ENCODE measurements at regions not wholly inside any gene's neighbourhood (a gene's known extent, or its start where the extent isn't known, plus 50 kb on each side); places are given as distances from the start of the nearest gene placed in this dataset.

DNA sequence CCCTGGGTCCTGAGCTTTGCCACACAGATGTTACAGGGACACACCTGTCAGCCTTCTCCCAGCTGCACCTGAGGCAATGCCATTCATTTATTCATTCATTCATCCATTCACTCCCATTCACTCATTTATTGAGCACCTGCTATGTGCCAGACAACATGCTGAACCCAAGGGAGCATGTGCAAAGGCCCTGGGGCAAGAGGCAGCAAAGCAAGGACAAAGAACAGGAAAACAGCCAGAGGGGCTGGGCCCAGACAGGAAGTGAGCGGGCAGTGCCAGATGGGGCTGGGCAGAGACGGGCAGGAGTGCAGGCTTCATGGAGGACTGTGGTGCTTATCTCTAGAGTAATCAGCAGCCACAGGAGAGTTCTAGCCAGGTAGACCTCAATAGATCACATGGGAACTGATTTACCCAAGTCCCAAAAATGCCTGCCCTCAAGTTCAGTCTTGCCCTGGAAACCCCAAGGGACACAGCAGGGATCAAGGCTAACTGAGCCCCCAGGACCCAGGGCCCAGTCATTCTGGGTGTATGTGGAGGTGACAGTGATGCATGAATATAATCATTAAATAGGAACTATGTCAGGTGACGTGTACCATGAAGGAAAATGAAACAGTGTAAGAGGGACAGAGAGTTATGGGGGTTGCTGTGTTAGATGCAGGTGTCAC is 530.3 kb downstream of the MATN1 start:
- DNase-seq: no peak

DNA sequence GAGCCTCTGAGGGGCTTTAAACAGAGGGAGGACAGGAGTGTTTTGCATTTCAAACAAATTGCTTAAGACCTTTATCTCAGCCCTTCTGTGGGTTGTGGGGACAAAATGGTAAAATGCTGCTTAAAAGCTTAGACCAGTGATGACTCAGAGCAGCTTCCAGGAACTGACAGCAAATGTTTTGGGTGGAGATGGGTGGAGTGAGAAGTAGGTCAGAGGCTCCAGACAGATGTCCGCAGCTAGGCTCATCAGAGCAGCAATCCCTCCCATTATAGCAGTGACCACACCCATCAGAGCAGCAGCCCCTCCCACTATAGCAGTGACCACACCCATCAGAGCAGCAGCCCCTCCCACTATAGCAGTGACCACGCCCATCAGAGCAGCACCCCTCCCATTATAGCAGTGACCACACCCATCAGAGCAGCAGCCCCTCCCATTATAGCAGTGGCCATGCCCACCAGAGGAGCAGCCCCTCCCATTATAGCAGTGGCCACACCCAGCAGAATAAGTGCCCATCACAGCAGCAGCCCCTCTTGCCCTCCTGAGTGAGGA is 532.2 kb downstream of the MATN1 start:
- DNase-seq: no peak

DNA sequence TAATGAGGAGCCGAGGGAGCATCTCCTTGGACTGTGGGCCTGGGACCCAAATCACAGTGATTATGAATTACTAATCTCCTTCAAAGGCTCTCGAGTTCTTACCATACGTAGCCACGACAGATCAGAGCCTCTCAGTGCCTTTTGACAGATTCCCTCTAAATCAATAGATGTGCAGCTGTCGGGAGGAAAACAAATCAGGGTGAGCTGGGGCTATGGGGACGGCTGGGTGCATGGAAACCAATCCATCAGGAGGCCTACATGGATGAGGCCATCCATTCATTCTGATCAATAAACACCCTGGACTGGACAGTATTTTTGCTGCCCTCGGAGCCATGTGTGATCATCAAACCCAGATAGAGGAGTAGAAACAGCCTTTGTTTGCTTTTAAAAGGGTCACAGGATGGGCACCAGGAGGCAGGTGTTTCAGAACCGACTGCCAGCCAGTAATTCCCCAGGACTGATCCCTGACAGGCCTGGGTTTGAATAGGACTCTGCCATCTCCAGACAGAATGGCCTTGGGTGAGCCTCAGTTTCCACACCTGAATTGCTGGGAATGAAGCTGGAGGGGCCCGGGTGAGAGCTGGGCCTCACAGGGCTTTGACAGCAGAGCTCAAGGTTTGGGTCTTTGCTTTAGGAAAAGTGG is 532.8 kb downstream of the MATN1 start:
- no peak for DNase-seq

DNA sequence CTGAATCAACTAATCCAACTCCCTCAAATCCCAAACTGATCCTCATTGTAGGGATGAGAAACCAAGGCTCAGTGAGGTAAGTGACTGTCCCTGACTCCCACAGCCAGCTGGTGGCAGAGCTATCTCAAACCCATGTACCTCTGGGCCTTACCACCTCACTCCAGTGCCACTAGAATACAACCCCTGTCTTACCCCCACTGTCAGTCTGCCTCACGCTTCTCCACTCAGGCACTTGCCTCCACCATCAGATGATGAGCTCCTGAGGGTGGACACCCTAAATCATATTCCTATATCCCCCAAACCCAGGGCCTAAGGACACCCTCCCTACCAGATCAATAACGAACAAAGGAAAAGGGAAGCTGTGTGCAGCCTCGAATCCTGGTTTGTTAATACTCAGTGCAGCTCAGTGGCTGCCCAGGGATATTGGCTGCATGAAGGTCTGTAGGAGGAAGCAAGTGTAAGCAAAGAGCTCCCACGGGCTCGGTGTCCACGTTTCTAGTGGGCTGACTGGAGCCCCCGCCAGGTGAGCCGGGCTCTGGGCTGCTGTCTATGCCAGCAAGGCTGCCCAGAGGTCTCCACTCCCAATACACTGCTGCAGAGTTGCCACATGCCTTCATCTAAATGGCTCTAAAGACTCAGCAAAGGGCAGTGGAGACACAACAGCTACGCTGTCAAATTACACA is 533.4 kb downstream of the MATN1 start:
- no peak for DNase-seq

DNA sequence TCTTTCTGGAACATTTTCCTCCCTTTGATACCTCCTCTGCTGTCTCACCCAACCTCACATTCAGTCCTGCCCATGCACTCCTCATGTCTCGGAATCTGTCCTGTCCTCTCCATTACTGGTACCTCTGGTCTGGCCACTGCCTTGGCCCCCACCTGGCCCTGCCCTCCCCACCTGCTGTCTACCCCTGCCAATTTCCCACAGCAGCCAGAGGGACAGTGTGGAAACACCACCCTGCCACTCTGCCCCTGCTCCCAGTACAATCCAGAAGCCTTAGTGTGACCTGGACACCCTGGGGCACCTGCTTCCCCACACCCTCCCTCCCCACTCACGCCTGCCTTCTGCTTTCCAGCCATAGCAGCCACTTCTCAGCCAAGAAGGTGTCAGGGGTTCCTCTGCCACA is 534.4 kb downstream of the MATN1 start:
- DNase-seq: no peak

DNA sequence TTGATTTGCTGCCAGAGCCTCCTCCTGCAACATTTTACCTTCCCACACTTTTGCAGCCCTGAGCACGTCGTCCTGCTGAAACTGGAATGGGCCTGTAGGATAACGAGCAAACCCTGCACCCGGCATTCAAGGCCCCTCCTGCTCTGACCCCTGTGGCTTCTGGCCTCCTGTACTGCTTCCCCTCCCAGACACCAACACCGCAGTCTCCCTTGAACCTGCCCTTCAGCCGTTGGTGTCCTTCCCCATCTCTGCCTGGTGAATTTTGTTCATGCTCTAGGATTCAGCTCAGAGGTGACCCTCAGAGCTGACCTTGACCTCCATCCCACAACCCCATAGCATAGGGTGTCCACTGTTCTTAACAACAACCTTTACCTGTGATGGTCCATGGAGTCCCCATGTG is 535.1 kb downstream of the MATN1 start:
- no peak for DNase-seq

DNA sequence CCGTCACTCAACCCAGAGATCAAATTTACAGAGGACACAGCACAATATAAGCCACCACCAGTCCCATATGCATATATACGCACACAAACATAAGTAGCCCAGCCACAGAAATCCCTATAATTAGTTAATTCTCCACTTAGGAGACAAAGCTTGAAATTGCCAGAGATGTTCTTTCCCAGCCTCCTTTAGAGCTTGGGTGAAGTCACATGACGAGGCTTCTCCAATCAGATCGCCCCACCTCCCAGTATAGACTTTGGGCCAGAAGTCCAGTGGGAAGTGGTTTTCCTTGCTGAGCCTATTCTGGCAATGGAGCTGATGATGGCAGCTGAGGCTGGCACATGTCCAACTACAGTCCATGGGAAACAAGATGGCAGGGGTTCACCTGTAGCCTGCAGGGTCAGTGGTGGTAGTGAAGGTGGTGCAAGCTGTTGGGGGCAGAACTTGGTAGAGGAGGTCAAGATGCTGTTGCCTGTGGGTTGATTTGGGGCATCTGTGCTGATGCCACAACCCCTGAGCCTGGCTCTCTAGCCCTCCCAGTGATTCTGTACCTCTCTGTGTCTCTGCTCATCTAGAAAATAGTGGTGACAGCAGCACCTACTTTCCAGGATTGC is 535.9 kb downstream of the MATN1 start:
- no peak for DNase-seq

DNA sequence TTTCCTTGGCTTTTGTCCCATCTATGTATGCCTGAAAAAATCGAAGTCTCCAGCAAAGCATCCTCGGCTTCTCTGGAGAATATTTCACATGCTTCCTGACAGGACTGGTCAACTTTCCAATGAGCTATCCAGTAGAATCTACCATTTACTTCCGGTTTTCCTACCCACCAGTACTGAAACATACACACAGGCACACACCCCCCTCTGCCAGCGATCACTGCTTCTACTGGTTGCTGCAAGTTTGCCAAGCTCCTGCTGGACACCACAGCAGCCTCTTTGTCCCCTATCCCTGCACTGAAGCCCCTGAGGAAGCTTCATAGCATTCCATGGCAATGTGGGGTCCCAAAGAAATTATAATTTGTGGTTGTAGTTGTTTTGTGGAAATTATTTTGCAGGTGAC is 536.8 kb downstream of the MATN1 start:
- DNase-seq: no peak

DNA sequence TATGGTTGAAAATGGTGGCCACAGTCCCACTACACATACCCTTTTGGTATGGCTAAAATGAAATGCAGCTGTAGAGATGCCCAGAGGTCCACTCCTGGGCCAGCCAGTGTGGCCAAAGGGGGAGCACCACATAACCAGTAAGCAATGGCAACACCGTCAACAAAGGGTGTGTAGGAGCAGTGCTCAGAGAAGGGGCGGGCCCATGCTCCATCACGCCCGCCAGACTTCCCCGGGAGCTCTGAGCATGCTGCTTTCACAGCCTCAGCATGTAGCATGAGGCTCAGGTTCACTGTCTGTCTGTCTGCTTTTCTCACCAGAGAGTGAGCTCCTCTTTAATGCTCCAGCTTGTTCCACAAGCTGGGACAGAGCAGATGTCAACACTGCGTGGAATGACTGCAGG is 537.6 kb downstream of the MATN1 start:
- no peak for DNase-seq

DNA sequence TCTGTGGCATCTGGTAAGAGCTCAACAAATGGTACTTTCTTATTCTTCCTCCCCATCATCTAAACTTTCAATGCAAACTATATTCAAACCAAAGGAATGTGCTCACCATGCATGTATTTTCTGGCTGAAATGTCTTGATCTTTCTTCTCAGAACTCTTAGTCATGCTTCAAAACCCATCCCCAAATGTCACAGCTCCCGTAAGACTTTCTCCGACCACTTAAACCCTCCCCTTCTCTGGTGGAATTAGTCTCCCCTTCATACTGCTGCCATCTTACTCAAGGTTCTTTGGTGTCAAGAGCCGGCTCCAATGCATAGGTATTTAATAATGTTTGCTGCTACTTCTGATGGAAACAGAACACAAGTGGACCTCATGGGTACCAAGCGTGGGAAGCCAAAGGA is 538.1 kb downstream of the MATN1 start:
- DNase-seq: no peak

DNA sequence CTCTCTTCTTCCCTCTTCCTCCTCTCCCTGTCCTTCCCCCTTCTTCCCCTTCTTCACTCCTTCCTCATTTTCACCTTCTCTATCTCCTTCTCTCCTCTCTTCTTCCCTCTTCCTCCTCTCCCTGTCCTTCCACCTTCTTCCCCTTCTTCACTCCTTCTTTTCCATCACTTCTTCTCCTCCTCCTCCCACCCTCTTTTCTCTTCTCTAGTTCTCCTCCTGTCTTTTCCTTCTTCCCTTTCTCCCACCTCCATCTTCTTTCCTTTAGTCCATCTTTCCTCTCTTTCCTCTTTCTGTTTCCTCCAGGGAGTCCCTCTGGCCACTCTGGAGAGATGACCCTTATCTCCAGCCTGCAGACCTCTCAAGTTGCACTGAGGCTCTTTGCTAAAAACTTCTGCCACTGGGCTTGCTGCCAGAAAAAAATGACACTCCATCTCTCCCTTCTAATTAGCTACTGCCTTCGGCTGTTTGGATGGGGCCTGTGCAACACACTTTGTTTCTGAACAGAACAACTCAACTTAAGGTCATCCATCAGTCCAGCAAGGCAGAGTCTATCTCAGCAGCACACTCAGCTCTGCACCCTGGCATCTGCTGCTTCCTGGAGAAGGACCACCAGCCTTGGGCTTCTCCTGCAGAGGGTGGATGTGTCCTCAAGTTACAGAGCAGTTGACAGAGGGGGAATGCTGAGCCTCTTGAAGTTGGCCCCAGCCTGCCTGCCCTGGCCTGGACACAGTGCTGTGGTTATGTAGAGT is 538.8 kb downstream of the MATN1 start:
- no peak for DNase-seq

DNA sequence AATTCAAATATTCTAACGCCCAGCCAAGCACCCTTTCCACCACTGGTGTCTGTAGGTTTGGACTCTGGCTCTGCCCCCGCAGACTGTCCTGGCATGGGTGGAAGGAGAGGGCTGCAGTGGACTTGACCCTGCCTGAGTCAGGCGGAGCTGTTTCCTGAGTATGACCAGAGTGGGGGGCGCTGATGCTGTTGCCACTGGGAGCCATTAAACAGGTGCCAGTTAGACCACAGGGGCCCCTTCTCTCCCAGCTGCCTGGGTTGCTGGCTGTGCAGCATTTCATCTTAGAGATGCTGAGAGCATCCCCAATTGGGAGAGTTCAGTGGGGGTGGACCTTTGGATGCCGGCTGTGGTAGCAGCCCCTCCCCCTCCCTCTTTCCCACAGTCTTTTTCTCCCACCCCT is 539.5 kb downstream of the MATN1 start:
- DNase-seq: no peak

DNA sequence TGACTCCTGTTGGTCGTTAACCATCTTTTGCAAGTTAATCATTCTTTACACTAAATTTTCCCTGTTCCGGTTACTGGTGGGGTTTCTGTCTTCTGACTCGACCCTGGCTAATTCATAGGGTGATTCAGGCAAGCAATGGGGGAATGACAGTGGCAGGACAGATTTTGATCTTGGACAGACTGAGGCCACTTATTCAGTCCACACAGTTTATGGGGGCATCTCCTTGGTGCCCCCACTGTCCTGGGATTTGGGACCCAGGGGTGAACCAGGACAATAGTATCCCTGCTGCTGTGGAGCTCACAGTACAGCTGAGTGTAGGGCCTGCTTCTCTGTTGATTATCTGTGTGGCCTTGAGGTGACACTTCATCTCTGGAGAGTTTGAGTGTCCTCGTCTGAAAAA is 540.4 kb downstream of the MATN1 start:
- no peak for DNase-seq

DNA sequence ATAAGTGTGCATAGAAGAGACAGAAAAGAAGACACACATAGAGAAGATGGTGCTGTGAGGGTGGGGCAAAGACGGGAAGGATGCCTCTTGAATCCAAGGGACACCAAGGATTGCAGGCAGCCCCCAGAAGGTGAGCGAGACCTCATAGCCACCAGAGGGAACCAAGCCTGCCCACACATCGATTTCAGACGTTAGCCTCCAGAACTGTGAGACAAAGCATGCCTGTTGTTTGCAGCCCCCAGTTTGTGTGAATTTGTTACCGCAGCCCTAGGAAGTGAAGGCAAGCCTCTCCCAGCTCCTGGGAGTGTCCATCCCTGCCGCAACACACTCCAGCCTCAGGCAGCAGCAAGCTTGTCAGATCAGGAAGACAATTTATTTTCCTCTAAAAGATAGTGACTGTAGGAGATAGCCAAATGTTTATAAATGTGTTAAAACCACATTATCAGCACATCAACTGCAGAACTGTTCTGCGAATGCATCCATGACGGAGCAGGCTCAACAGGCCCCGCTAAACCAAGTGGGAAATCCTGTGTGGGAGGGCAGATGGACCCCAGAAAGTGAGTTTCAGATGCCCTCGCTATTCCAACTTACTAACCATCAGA is 543.3 kb downstream of the MATN1 start:
- no peak for DNase-seq

DNA sequence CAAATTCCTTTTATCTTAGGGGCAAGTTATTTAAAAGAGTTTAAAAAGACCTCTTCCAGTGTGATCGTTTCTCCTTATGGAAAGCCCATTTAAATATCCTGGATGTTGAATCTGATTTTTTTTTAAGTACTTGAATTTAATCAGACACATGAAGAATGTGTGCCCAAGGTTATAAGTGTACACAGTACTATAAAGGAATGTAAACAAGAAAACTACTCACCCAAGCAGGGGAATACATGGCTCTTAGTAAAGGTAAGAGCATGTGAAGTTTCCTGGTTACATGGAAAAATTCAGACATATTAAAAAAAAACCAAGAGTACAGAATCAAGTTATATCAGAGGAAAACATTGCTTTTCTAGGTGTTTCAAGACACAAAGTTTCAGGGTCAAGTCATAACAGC is 546.9 kb downstream of the MATN1 start:
- DNase-seq: no peak

DNA sequence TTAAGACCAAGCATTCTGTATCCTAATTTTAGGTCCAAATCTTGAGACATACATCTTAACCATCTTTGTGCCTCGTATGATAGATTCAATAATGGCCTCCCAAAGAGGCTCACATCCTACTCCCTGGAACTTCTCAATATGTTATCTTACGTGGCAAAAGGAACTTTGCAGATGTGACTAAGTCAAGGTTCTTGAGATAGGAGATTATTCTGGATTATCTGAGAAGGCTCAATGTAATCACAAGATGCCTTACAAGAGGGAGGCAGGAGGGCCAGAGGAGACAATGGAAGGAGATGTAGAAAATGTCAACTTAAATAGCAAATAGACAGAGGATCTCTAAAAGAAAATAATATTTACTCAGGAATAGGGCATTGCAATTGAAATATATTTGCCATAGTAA is 548.9 kb downstream of the MATN1 start:
- DNase-seq: no peak

DNA sequence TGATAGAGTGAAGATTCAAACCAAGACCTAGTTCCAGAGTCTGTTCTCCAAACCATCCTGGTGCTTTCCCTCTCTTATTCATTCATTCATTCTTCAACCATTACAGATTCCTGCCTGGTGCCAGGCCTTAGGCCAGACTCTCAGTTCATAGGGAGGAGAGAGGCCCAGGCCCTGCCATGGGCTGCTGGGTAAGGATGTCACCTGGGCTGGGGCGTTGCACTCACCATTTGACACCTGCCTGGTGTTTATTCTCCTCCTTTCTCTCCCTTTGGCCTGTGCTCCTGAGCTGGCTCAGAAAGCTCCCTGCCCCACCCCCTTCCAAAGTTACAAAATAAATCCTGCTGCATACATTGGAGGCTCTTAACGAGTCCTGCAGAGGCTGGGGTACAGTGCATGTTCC is 549.8 kb downstream of the MATN1 start:
- DNase-seq: no peak

DNA sequence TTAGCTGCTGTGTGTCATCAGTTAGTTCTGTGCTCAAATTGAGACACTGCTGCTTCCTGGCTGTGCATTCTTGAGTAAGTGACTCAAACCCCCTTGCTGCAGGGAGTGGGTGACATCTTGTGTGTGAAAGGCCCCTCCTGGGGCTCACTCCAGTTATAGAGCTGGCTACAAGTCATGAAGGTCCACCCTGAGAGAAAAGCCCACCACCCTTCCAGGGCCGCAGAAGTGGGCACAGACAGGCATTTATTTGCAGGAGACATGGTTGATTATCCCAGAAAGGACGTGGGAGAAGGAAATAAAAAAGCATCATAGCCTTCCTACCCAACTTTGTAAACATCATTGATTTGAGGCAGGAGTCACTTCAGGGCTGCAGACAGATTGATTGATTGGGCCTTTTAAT is 550.6 kb downstream of the MATN1 start:
- DNase-seq: no peak

DNA sequence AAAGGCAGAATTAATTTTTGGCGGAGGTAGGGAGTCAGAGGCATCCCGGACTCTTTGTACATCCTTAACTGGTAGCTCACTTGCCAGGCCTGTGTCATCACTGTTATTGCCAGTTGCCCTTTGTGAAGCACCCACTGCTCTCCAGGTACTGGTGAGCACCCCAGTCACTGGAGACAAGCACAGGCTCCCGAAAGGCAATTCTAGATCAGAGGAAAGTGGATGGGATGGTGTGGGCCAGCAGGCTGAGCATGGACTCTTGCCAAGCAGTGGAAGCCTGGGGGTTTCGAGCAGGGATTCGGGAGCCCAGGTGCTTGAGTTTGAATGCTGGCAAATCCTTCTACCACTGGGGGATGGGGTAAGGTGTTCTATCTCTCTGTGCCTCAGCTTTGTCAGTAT is 551.1 kb downstream of the MATN1 start:
- DNase-seq: no peak

DNA sequence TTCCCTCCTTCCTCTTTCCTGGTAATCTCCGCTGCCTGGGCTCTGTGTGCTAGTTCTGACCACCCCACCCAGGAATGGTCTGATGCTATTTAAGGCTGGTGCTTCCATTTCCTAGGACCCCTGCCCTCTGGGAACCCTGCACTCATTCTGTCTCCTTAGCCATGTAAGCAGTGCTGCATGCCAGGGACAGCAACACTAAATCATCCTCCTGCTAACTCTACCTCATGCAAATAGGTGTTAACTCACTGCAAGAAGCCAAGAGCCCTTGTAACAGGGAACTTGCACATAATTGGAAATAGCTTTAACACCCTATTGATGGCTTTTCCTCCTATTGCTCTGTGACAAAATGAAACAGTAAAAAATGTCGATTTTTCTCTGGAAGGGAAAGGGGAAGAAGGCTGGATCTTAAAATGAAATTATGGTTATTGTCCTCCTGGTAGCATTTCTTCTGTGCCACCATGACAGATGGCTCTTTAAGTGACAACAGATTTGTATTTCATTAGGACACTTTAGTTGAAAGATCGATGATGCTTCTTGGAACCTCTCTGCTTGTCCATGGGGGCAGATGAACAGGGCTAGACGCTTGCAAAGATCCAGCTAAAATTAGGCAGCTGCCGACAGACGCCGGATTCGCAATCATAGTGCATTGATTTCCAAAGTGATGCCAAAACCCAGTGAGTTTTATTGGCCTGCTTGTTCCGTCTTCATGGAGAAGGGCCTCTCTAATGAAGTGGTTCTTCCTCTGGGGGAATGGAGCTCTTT is 551.7 kb downstream of the MATN1 start:
- no peak for DNase-seq

DNA sequence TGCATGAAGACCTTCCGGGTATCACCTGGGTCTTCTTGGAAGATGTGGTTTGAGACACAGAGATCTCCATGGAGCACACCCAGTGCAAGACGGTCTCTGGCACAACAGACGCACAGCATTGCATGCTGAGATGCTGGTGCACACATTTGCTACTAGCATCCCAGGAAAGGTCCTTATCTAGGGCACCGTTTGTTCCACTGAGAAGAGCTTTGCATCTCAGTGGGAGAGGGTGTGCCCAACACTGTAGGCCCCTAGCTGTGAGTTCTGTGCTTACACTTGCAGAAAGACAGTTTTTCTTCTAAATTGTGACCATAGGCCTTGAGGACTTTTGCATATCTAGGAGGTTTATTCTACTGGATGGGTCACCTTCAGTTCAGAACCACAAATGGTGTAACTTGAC is 554.1 kb downstream of the MATN1 start:
- no peak for DNase-seq

DNA sequence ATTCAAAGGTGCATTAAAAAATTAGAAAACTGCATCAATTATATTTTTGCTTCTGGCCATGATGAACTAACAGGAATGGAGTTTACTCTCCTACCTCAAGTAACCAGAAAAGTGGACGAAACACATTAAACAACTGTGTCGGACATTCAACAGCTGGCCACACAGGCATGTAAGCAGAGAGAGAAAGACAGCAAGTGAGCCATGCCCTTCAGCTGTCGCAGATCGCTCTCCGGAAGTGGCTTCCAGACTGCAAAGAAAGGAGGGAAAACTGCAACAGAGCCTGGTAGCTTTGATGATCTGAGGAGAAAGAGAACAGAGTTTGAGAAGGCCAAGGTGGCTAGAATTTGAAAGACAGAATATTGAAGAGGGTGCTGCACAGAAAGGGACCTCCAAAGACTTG is 557.2 kb downstream of the MATN1 start:
- no peak for DNase-seq
